ENCODE measurements at regions not wholly inside any gene's neighbourhood (a gene's known extent, or its start where the extent isn't known, plus 50 kb on each side); places are given as distances from the start of the nearest gene placed in this dataset.

GRCh38 chr15:47184908-47185801 lies 532.1 kb upstream of the SEMA6D start:
- POLR2A ChIA-PET (ENCODE audit: partially characterized antibody) = no interaction called here
- no peaks in the 10 kb centered on the region for H3K4me1 ChIP-seq (ENCODE audit: insufficient read depth, low read length)
- CTCF ChIA-PET (ENCODE audit: partially characterized antibody) = no interaction called here
- H3K36me3 Mint-ChIP-seq = no peaks in the 10 kb centered on the region
- intact Hi-C loops (cut with micrococcal nuclease) = no loop called here
- peaks cover 2 to 14% (median 11%) of the 10 kb centered on the region in 4 donors for H3K4me1 Mint-ChIP-seq
- no peak overlapping the region for H3K27ac ChIP-seq (ENCODE audit: low read depth, low read length)
- peak overlapping the region in 4 of 8 donors; percentile 46 to 67 (median 62) for H3K4me3 Mint-ChIP-seq
- no peaks in the 10 kb centered on the region for H3K27me3 ChIP-seq (ENCODE audit: insufficient read depth, low read length)
- H3K4me3 ChIP-seq (ENCODE audit: low read length in 2 of 2) = no peak overlapping the region
- H3K9me3 Mint-ChIP-seq = peaks cover 0 to 8% (median 5%) of the 10 kb centered on the region in 8 donors
- H3K27me3 Mint-ChIP-seq = peaks cover 21 to 22% of the 10 kb centered on the region in 2 donors
- H3K27ac Mint-ChIP-seq = no peak overlapping the region
- no peaks in the 10 kb centered on the region for H3K36me3 ChIP-seq (ENCODE audit: insufficient read depth, low read length)
- no peak for DNase-seq
- H3K9me3 ChIP-seq (ENCODE audit: control insufficient read depth in 1 of 2, low read length in 2 of 2) = no peaks in the 10 kb centered on the region

- no peak for DNase-seq
- no peaks in the 10 kb centered on the region for H3K27me3 ChIP-seq (ENCODE audit: insufficient read depth, low read length)
- peaks cover 0 to 8% (median 5%) of the 10 kb centered on the region in 8 donors for H3K9me3 Mint-ChIP-seq
- no peaks in the 10 kb centered on the region for H3K4me1 ChIP-seq (ENCODE audit: insufficient read depth, low read length)
- intact Hi-C loops (cut with micrococcal nuclease) = no loop called here
- H3K4me3 ChIP-seq (ENCODE audit: low read length in 2 of 2) = no peak overlapping the region
- H3K27ac ChIP-seq (ENCODE audit: low read depth, low read length) = no peak overlapping the region
- POLR2A ChIA-PET (ENCODE audit: partially characterized antibody) = no interaction called here
- H3K4me3 Mint-ChIP-seq = no peak overlapping the region
- peaks cover 21 to 22% of the 10 kb centered on the region in 2 donors for H3K27me3 Mint-ChIP-seq
- H3K36me3 ChIP-seq (ENCODE audit: insufficient read depth, low read length) = no peaks in the 10 kb centered on the region
- H3K36me3 Mint-ChIP-seq = no peaks in the 10 kb centered on the region
- CTCF ChIA-PET (ENCODE audit: partially characterized antibody) = no interaction called here
- H3K27ac Mint-ChIP-seq = no peak overlapping the region
- H3K4me1 Mint-ChIP-seq = peaks cover 2 to 14% (median 11%) of the 10 kb centered on the region in 4 donors
- no peaks in the 10 kb centered on the region for H3K9me3 ChIP-seq (ENCODE audit: control insufficient read depth in 1 of 2, low read length in 2 of 2)
Observed at GRCh38 chr15:47186075-47186474, 531.2 kb upstream of the SEMA6D start.

- H3K4me3 ChIP-seq (ENCODE audit: low read length in 2 of 2) = no peak overlapping the region
- Mint-ChIP-seq H3K27me3 (peaks cover 8 to 9% of the 10 kb centered on the region in 2 donors), H3K4me1 (peaks cover 0 to 7% (median 6%) of the 10 kb centered on the region in 4 donors), H3K36me3 (no peaks in the 10 kb centered on the region), H3K4me3 (no peak overlapping the region), H3K27ac (no peak overlapping the region), H3K9me3 (peaks cover 0 to 3% (median 0%) of the 10 kb centered on the region in 8 donors)
- no peaks in the 10 kb centered on the region for H3K27me3 ChIP-seq (ENCODE audit: insufficient read depth, low read length)
- H3K9me3 ChIP-seq (ENCODE audit: control insufficient read depth in 1 of 2, low read length in 2 of 2) = no peaks in the 10 kb centered on the region
- DNase-seq = no peak
- H3K27ac ChIP-seq (ENCODE audit: low read depth, low read length) = no peak overlapping the region
- H3K4me1 ChIP-seq (ENCODE audit: insufficient read depth, low read length) = no peaks in the 10 kb centered on the region
- intact Hi-C loops (cut with micrococcal nuclease) = no loop called here
- ChIA-PET CTCF (ENCODE audit: partially characterized antibody) (interaction anchor here (0.7 to 1.1 kb wide), 2 partner anchors 11 to 14 kb away, joined by 3 read pairs; no protein-coding TSS in a partner anchor), POLR2A (ENCODE audit: partially characterized antibody) (no interaction called here)
- H3K36me3 ChIP-seq (ENCODE audit: insufficient read depth, low read length) = no peaks in the 10 kb centered on the region
Observed at GRCh38 chr15:47188758-47189507, 528.4 kb upstream of the SEMA6D start.

- Histone ChIP-seq H3K4me1 (ENCODE audit: insufficient read depth, low read length) (no peaks in the 10 kb centered on the region), H3K9me3 (ENCODE audit: control insufficient read depth in 1 of 2, low read length in 2 of 2) (no peaks in the 10 kb centered on the region), H3K36me3 (ENCODE audit: insufficient read depth, low read length) (no peaks in the 10 kb centered on the region), H3K4me3 (ENCODE audit: low read length in 2 of 2) (no peak overlapping the region), H3K27ac (ENCODE audit: low read depth, low read length) (no peak overlapping the region), H3K27me3 (ENCODE audit: insufficient read depth, low read length) (no peaks in the 10 kb centered on the region)
- no peaks in the 10 kb centered on the region for H3K36me3 Mint-ChIP-seq
- no peak for DNase-seq
- ChIA-PET CTCF (ENCODE audit: partially characterized antibody) (interaction anchor here (2.7 kb wide), 1 partner anchor 1158 kb away, joined by 14 read pairs; no protein-coding TSS in a partner anchor), POLR2A (ENCODE audit: partially characterized antibody) (no interaction called here)
- H3K4me1 Mint-ChIP-seq = no peaks in the 10 kb centered on the region
- H3K27me3 Mint-ChIP-seq = no peaks in the 10 kb centered on the region
- H3K9me3 Mint-ChIP-seq = no peaks in the 10 kb centered on the region
- H3K27ac Mint-ChIP-seq = no peak overlapping the region
- intact Hi-C loops (cut with micrococcal nuclease) = loop anchor here (5.0 kb wide), 1 partner anchor 793 kb away; no protein-coding TSS in a partner anchor
- no peak overlapping the region for H3K4me3 Mint-ChIP-seq
Observed at GRCh38 chr15:47194718-47195117, 522.6 kb upstream of the SEMA6D start.

GRCh38 chr15:47196048-47196447 lies 521.3 kb upstream of the SEMA6D start:
- Mint-ChIP-seq H3K27me3 (no peaks in the 10 kb centered on the region), H3K9me3 (no peaks in the 10 kb centered on the region), H3K27ac (no peak overlapping the region), H3K4me1 (no peaks in the 10 kb centered on the region), H3K4me3 (no peak overlapping the region), H3K36me3 (no peaks in the 10 kb centered on the region)
- no peak overlapping the region for H3K27ac ChIP-seq (ENCODE audit: low read depth, low read length)
- no peaks in the 10 kb centered on the region for H3K27me3 ChIP-seq (ENCODE audit: insufficient read depth, low read length)
- H3K36me3 ChIP-seq (ENCODE audit: insufficient read depth, low read length) = no peaks in the 10 kb centered on the region
- intact Hi-C loops (cut with micrococcal nuclease) = loop anchor here (5.0 kb wide), 1 partner anchor 791 kb away; no protein-coding TSS in a partner anchor
- ChIA-PET POLR2A (ENCODE audit: partially characterized antibody) (no interaction called here), CTCF (ENCODE audit: partially characterized antibody) (interaction anchor here (1.9 to 2.7 kb wide), 2 partner anchors 1090 to 1156 kb away, joined by 14 to 17 read pairs; no protein-coding TSS in a partner anchor)
- no peak overlapping the region for H3K4me3 ChIP-seq (ENCODE audit: low read length in 2 of 2)
- H3K4me1 ChIP-seq (ENCODE audit: insufficient read depth, low read length) = no peaks in the 10 kb centered on the region
- no peaks in the 10 kb centered on the region for H3K9me3 ChIP-seq (ENCODE audit: control insufficient read depth in 1 of 2, low read length in 2 of 2)
- peak; percentile 3 to 37 (median 8) for DNase-seq

- intact Hi-C loops (cut with micrococcal nuclease) = no loop called here
- H3K36me3 Mint-ChIP-seq = no peaks in the 10 kb centered on the region
- H3K9me3 Mint-ChIP-seq = no peaks in the 10 kb centered on the region
- H3K9me3 ChIP-seq (ENCODE audit: control insufficient read depth in 1 of 2, low read length in 2 of 2) = no peaks in the 10 kb centered on the region
- no peaks in the 10 kb centered on the region for H3K27me3 Mint-ChIP-seq
- CTCF ChIA-PET (ENCODE audit: partially characterized antibody) = interaction anchor here (1.2 kb wide), 1 partner anchor 15 kb away, joined by 3 read pairs; no protein-coding TSS in a partner anchor
- POLR2A ChIA-PET (ENCODE audit: partially characterized antibody) = no interaction called here
- no peaks in the 10 kb centered on the region for H3K27me3 ChIP-seq (ENCODE audit: insufficient read depth, low read length)
- no peak overlapping the region for H3K27ac Mint-ChIP-seq
- no peak for DNase-seq
- H3K4me1 ChIP-seq (ENCODE audit: insufficient read depth, low read length) = no peaks in the 10 kb centered on the region
- no peak overlapping the region for H3K27ac ChIP-seq (ENCODE audit: low read depth, low read length)
- H3K36me3 ChIP-seq (ENCODE audit: insufficient read depth, low read length) = no peaks in the 10 kb centered on the region
- H3K4me3 Mint-ChIP-seq = no peak overlapping the region
- H3K4me1 Mint-ChIP-seq = no peaks in the 10 kb centered on the region
- H3K4me3 ChIP-seq (ENCODE audit: low read length in 2 of 2) = no peak overlapping the region
Observed at GRCh38 chr15:47203993-47204392, 513.3 kb upstream of the SEMA6D start.

GRCh38 chr15:47206358-47206978 lies 510.8 kb upstream of the SEMA6D start:
- Histone ChIP-seq H3K27ac (ENCODE audit: low read depth, low read length) (no peak overlapping the region), H3K27me3 (ENCODE audit: insufficient read depth, low read length) (no peaks in the 10 kb centered on the region), H3K36me3 (ENCODE audit: insufficient read depth, low read length) (no peaks in the 10 kb centered on the region), H3K4me3 (ENCODE audit: low read length in 2 of 2) (no peak overlapping the region), H3K9me3 (ENCODE audit: control insufficient read depth in 1 of 2, low read length in 2 of 2) (no peaks in the 10 kb centered on the region), H3K4me1 (ENCODE audit: insufficient read depth, low read length) (no peaks in the 10 kb centered on the region)
- peaks cover 0 to 3% (median 0%) of the 10 kb centered on the region in 8 donors for H3K9me3 Mint-ChIP-seq
- POLR2A ChIA-PET (ENCODE audit: partially characterized antibody) = no interaction called here
- no peaks in the 10 kb centered on the region for H3K4me1 Mint-ChIP-seq
- no peak for DNase-seq
- no peaks in the 10 kb centered on the region for H3K36me3 Mint-ChIP-seq
- H3K27me3 Mint-ChIP-seq = no peaks in the 10 kb centered on the region
- no peak overlapping the region for H3K4me3 Mint-ChIP-seq
- CTCF ChIA-PET (ENCODE audit: partially characterized antibody) = no interaction called here
- H3K27ac Mint-ChIP-seq = no peak overlapping the region
- intact Hi-C loops (cut with micrococcal nuclease) = no loop called here
